Glomerular visceral epithelial cell (primary cell): ENCODE measurements at regions not wholly inside any gene's neighbourhood (a gene's known extent, or its start where the extent isn't known, plus 50 kb on each side); places are given as distances from the start of the nearest gene placed in this dataset.

ENCODE experiments used
- DNase-seq: peaks from one replicate; pipeline ENCODE4 v3.0.0-alpha.2; 2016; ENCODE audit errors: extremely low spot score

- DNase-seq: no peak
Observed at GRCh38 chr2:201968476-201968875, 65.2 kb upstream of the FZD7 start.

GRCh38 chr2:201969241-201969937 is 64.3 kb upstream of the FZD7 start:
- no peak for DNase-seq

GRCh38 chr2:201969938-201970785 is 63.5 kb upstream of the FZD7 start:
- DNase-seq: no peak

- DNase-seq: no peak
Observed at GRCh38 chr2:201970786-201971108, 62.9 kb upstream of the FZD7 start.

- peak; percentile 63 for DNase-seq
Observed at GRCh38 chr2:201971531-201972228, 62.0 kb upstream of the FZD7 start.

- no peak for DNase-seq
Observed at GRCh38 chr2:201972621-201973255, 60.9 kb upstream of the FZD7 start.

- no peak for DNase-seq
Observed at GRCh38 chr2:201973305-201973928, 60.2 kb upstream of the FZD7 start.

GRCh38 chr2:201974171-201975100 is 59.2 kb upstream of the FZD7 start:
- DNase-seq: no peak

GRCh38 chr2:201975434-201975833 is 58.2 kb upstream of the FZD7 start:
- DNase-seq: no peak

- DNase-seq: no peak
Observed at GRCh38 chr2:201975964-201976612, 57.6 kb upstream of the FZD7 start.

- DNase-seq: no peak
Observed at GRCh38 chr2:201977651-201978050, 56.0 kb upstream of the FZD7 start.

- no peak for DNase-seq
Observed at GRCh38 chr2:201978333-201978732, 55.3 kb upstream of the FZD7 start.

- DNase-seq: no peak
Observed at GRCh38 chr2:201978986-201979385, 54.7 kb upstream of the FZD7 start.

- DNase-seq: no peak
Observed at GRCh38 chr2:201980389-201980821, 53.2 kb upstream of the FZD7 start.

- DNase-seq: no peak
Observed at GRCh38 chr2:201980946-201981345, 52.7 kb upstream of the FZD7 start.

- DNase-seq: no peak
Observed at GRCh38 chr2:201983174-201983573, 50.5 kb upstream of the FZD7 start.

GRCh38 chr2:201983800-201984199 is 49.9 kb upstream of the FZD7 start:
- DNase-seq: no peak
